Liver (tissue), 3 donors: ENCODE measurements at regions not wholly inside any gene's neighbourhood (a gene's known extent, or its start where the extent isn't known, plus 50 kb on each side); places are given as distances from the start of the nearest gene placed in this dataset.

Source experiments
- CTCF ChIP-seq: fragments of 150-350 bp; IDR thresholded peaks from 2 replicates; pipeline ENCODE4 v1.5.1; 2017; ENCODE audit warnings: improper control_type of control experiment, low read depth, low read length; ENCODE audit not compliant: missing input control
- RAD21 ChIP-seq, 2 donors: IDR thresholded peaks; 2 replicates each; pipeline ENCODE4 v1.6.1; 2016; ENCODE audit warnings: antibody characterized with exemption in 2 of 2, mild to moderate bottlenecking in 2 of 2
- REST ChIP-seq: IDR thresholded peaks from 2 replicates; pipeline ENCODE4 v1.6.1; 2016; ENCODE audit warnings: antibody characterized with exemption, mild to moderate bottlenecking
- RXRA ChIP-seq, 2 donors: IDR thresholded peaks; 2 replicates each; pipeline ENCODE4 v1.6.1; 2017 to 2018; ENCODE audit warnings: antibody characterized with exemption in 2 of 2, mild to moderate bottlenecking in 1 of 2
- TAF1 ChIP-seq: conservative IDR thresholded peaks from 2 replicates; pipeline ENCODE4 v1.6.1; 2016; ENCODE audit warnings: antibody characterized with exemption, mild to moderate bottlenecking
- donor health status: healthy.
- donor health status: healthy.

GRCh38 chr2:193965263-193965662 lies 1691.8 kb upstream of the SLC39A10 start:
- TF ChIP-seq CTCF (no peak), RAD21 (IDR thresholded peaks at IDR 0.05) (no peak), REST (no peak), RXRA (IDR thresholded peaks at IDR 0.05) (no peak), TAF1 (no peak)
